ENCODE measurements at regions not wholly inside any gene's neighbourhood (a gene's known extent, or its start where the extent isn't known, plus 50 kb on each side); places are given as distances from the start of the nearest gene placed in this dataset.

- TF ChIP-seq CTCF (IDR thresholded peaks at IDR 0.05), result no peak
- no peak for ATAC-seq (ENCODE audit: low FRiP score)
- no peak for DNase-seq (ENCODE audit: low spot score)
Measured at GRCh38 chr17:15051933-15052332, 213.2 kb downstream of the PMP22 start.

- no peak for ATAC-seq (ENCODE audit: low FRiP score)
- DNase-seq (ENCODE audit: low spot score), result no peak
- no peak for TF ChIP-seq CTCF (IDR thresholded peaks at IDR 0.05)
Measured at GRCh38 chr17:15049795-15050160, 215.3 kb downstream of the PMP22 start.

GRCh38 chr17:15048933-15049794 lies 216.0 kb downstream of the PMP22 start:
- TF ChIP-seq CTCF (IDR thresholded peaks at IDR 0.05), result no peak
- ATAC-seq (ENCODE audit: low FRiP score) (no peak), DNase-seq (ENCODE audit: low spot score) (no peak)

GRCh38 chr17:15048381-15048780 lies 216.7 kb downstream of the PMP22 start:
- DNase-seq (ENCODE audit: low spot score), result no peak
- no peak for TF ChIP-seq CTCF (IDR thresholded peaks at IDR 0.05)
- no peak for ATAC-seq (ENCODE audit: low FRiP score)

- no peak for DNase-seq (ENCODE audit: low spot score)
- no peak for ATAC-seq (ENCODE audit: low FRiP score)
- TF ChIP-seq CTCF (IDR thresholded peaks at IDR 0.05), result no peak
Measured at GRCh38 chr17:15042311-15042710, 222.8 kb downstream of the PMP22 start.

- DNase-seq (ENCODE audit: low spot score), result no peak
- no peak for ATAC-seq (ENCODE audit: low FRiP score)
Measured at GRCh38 chr17:15039366-15039765, 225.8 kb downstream of the PMP22 start.

More at GRCh38 chr17:15039366-15039765, 225.8 kb downstream of the PMP22 start:
- no peak for TF ChIP-seq CTCF (IDR thresholded peaks at IDR 0.05)

All from omental fat pad (tissue), 3 donors.